C4-2B (cell line): ENCODE measurements at regions not wholly inside any gene's neighbourhood (a gene's known extent, or its start where the extent isn't known, plus 50 kb on each side); places are given as distances from the start of the nearest gene placed in this dataset.

Experiments used
- CTCF ChIP-seq: fragments of 450-650 bp; conservative IDR thresholded peaks from 2 replicates; pipeline ENCODE4 v1.5.1; 2017; ENCODE audit warnings: mild to moderate bottlenecking
- ZFX ChIP-seq: fragments of 450-650 bp; IDR thresholded peaks from 2 replicates; pipeline ENCODE4 v1.6.1; 2017

DNA sequence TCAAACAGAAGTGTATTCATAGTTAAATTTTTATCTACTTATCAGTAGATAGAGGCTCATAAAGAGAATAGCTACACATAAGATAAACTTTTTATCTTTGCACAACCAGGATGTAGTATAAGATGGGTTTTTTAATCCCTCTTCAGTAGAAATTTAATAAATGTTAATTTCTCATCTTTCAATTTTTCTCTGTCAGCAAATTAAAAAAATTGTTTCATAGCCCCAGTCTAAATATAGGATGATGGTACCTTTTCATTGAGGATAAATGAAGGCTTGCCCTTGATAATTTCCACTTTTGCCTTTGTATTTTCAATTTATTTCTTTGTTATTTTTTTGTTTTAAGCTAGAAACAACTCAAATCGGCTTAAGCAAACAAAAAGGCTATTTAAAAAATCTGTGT, 251.2 kb upstream of the NOX3 start:
- TF ChIP-seq CTCF (no peak), ZFX (no peak)
